ENCODE measurements at regions not wholly inside any gene's neighbourhood (a gene's known extent, or its start where the extent isn't known, plus 50 kb on each side); places are given as distances from the start of the nearest gene placed in this dataset.

DNA sequence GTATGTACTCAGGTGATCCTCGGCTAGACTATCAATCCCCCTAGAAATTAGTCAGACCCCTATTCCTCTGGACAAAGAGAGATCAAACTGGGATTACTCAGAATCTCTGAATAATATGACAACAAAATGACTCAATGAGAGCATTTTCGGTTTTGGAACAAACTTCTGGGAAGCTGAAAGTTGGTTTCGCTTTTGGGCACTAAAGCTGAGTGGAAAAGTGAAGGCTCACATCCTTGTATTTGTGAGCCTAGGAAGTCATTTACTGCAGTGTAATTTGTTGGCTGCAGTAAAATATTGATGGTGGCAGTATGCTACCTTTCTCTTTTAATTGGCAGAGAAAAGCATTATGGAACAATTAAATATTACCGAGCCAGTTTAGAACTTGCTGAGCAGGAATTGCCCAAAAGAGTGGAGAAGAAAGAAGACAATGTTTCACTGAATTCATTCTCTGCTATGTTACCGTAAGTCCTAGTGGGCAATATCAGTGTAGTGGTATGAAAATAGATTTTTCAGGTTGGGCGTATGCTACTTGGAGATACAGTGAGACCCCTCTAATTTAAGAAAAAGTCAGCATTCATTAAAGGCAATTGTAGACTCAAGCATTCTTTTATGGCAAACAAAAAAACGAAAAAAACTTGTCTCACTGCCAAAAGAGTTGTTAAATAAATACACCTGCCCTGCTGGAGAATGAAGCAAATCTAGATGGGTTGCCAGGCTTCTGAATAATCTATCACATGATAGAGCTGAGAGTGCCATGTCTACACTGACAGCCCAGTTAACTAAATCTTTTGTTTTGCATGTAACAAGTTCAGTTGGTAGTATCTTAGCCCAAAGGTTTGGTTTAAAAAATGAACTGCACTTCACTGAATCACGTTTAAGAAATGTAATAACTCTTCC is 69.6 kb downstream of the AGTR2 start:
- no peak overlapping the region for H3K4me3 ChIP-seq (ENCODE audit: low read depth, low read length)
- no peaks in the 10 kb centered on the region for H3K4me1 ChIP-seq (ENCODE audit: control insufficient read depth, insufficient read depth, low read length)
- H3K36me3 ChIP-seq (ENCODE audit: control insufficient read depth in 2 of 2, insufficient read depth in 1 of 2, low read length in 2 of 2), result no peaks in the 10 kb centered on the region
- POLR2A ChIA-PET, result no interaction called here
- H3K9me3 ChIP-seq (ENCODE audit: control insufficient read depth, insufficient read depth, low read depth, low read length), result no peaks in the 10 kb centered on the region
- CTCF ChIA-PET, result interaction anchor here (0.5 to 0.6 kb wide), 2 partner anchors 24 to 1218 kb away, joined by 3 read pairs; no protein-coding TSS in a partner anchor
- no peak for TF ChIP-seq ZEB2 (tag by site-specific recombination; IDR thresholded peaks at IDR 0.05)
- TF ChIP-seq SCRT2 (tag by site-specific recombination; IDR thresholded peaks at IDR 0.05), result no peak
- TF ChIP-seq YY1 (tag by site-specific recombination; IDR thresholded peaks at IDR 0.05), result no peak
- TF ChIP-seq ZNF501 (tag by site-specific recombination; IDR thresholded peaks at IDR 0.05), result no peak
- TF ChIP-seq, protein P1, sequence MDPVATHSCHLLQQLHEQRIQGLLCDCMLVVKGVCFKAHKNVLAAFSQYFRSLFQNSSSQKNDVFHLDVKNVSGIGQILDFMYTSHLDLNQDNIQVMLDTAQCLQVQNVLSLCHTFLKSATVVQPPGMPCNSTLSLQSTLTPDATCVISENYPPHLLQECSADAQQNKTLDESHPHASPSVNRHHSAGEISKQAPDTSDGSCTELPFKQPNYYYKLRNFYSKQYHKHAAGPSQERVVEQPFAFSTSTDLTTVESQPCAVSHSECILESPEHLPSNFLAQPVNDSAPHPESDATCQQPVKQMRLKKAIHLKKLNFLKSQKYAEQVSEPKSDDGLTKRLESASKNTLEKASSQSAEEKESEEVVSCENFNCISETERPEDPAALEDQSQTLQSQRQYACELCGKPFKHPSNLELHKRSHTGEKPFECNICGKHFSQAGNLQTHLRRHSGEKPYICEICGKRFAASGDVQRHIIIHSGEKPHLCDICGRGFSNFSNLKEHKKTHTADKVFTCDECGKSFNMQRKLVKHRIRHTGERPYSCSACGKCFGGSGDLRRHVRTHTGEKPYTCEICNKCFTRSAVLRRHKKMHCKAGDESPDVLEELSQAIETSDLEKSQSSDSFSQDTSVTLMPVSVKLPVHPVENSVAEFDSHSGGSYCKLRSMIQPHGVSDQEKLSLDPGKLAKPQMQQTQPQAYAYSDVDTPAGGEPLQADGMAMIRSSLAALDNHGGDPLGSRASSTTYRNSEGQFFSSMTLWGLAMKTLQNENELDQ (tag by site-specific recombination; IDR thresholded peaks at IDR 0.05; ENCODE audit: low read depth), result no peak
- TF ChIP-seq ZNF626 (tag by site-specific recombination; IDR thresholded peaks at IDR 0.05), result no peak
- TF ChIP-seq ZXDB (tag by site-specific recombination; IDR thresholded peaks at IDR 0.05), result no peak
- no peak for TF ChIP-seq YY2 (tag by site-specific recombination; IDR thresholded peaks at IDR 0.05)
- no peak for TF ChIP-seq PRDM2 (tag by site-specific recombination; IDR thresholded peaks at IDR 0.05; ENCODE audit: borderline replicate concordance)
- no peak for TF ChIP-seq ZNF311 (tag by site-specific recombination; IDR thresholded peaks at IDR 0.05; ENCODE audit: borderline replicate concordance)
- no peak for TF ChIP-seq PRDM10 (tag by site-specific recombination; IDR thresholded peaks at IDR 0.05)
- TF ChIP-seq ZSCAN16 (tag by site-specific recombination; IDR thresholded peaks at IDR 0.05), result no peak
- TF ChIP-seq ZNF350 (tag by site-specific recombination; IDR thresholded peaks at IDR 0.05), result no peak
- TF ChIP-seq ZNF223 (tag by site-specific recombination; IDR thresholded peaks at IDR 0.05), result no peak
- no peak for TF ChIP-seq SP7 (tag by site-specific recombination; IDR thresholded peaks at IDR 0.05)
- TF ChIP-seq, protein P2, sequence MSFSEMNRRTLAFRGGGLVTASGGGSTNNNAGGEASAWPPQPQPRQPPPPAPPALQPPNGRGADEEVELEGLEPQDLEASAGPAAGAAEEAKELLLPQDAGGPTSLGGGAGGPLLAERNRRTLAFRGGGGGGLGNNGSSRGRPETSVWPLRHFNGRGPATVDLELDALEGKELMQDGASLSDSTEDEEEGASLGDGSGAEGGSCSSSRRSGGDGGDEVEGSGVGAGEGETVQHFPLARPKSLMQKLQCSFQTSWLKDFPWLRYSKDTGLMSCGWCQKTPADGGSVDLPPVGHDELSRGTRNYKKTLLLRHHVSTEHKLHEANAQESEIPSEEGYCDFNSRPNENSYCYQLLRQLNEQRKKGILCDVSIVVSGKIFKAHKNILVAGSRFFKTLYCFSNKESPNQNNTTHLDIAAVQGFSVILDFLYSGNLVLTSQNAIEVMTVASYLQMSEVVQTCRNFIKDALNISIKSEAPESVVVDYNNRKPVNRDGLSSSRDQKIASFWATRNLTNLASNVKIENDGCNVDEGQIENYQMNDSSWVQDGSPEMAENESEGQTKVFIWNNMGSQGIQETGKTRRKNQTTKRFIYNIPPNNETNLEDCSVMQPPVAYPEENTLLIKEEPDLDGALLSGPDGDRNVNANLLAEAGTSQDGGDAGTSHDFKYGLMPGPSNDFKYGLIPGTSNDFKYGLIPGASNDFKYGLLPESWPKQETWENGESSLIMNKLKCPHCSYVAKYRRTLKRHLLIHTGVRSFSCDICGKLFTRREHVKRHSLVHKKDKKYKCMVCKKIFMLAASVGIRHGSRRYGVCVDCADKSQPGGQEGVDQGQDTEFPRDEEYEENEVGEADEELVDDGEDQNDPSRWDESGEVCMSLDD (tag by site-specific recombination; IDR thresholded peaks at IDR 0.05), result no peak
- TF ChIP-seq ZNF521 (tag by site-specific recombination; IDR thresholded peaks at IDR 0.05), result no peak
- no peak for TF ChIP-seq ZNF391 (tag by site-specific recombination; IDR thresholded peaks at IDR 0.05; ENCODE audit: borderline replicate concordance, low read depth)
- no peak for TF ChIP-seq ZNF169 (tag by site-specific recombination; IDR thresholded peaks at IDR 0.05)
- no peak for TF ChIP-seq ZNF785 (tag by site-specific recombination; IDR thresholded peaks at IDR 0.05)
- no peak overlapping the region for H3K27ac ChIP-seq (ENCODE audit: extremely low read depth, low read depth, low read length)
